OCI-LY1 (cell line): ENCODE measurements at regions not wholly inside any gene's neighbourhood (a gene's known extent, or its start where the extent isn't known, plus 50 kb on each side); places are given as distances from the start of the nearest gene placed in this dataset.

ENCODE experiments used
- EZH2 ChIP-seq: fragments of 200-600 bp; sonication (generic), shearing (Covaris generic); IDR thresholded peaks from 2 replicates; pipeline ENCODE4 v1.8.0; 2017; ENCODE audit warnings: borderline replicate concordance, mixed run types, mild to moderate bottlenecking, antibody characterized with exemption, low read length, moderate library complexity, mixed read lengths
- TF ChIP-seq, protein P1 (sequence below): fragments of 200-600 bp; sonication (generic), shearing (Covaris generic); IDR thresholded peaks from 2 replicates; pipeline ENCODE4 v1.5.1; 2017; ENCODE audit warnings: mild to moderate bottlenecking, antibody characterized with exemption, low read length, moderate library complexity, mixed read lengths

GRCh38 chr12:67091678-67092077, 177.5 kb upstream of the CAND1 start:
- TF ChIP-seq, protein P1, sequence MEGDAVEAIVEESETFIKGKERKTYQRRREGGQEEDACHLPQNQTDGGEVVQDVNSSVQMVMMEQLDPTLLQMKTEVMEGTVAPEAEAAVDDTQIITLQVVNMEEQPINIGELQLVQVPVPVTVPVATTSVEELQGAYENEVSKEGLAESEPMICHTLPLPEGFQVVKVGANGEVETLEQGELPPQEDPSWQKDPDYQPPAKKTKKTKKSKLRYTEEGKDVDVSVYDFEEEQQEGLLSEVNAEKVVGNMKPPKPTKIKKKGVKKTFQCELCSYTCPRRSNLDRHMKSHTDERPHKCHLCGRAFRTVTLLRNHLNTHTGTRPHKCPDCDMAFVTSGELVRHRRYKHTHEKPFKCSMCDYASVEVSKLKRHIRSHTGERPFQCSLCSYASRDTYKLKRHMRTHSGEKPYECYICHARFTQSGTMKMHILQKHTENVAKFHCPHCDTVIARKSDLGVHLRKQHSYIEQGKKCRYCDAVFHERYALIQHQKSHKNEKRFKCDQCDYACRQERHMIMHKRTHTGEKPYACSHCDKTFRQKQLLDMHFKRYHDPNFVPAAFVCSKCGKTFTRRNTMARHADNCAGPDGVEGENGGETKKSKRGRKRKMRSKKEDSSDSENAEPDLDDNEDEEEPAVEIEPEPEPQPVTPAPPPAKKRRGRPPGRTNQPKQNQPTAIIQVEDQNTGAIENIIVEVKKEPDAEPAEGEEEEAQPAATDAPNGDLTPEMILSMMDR, result no peak
- TF ChIP-seq EZH2, result no peak
